GM10266 (cell line): ENCODE measurements at regions not wholly inside any gene's neighbourhood (a gene's known extent, or its start where the extent isn't known, plus 50 kb on each side); places are given as distances from the start of the nearest gene placed in this dataset.

ENCODE experiments used
- DNase-seq: peaks from one replicate; pipeline ENCODE4 v3.0.0; 2012; ENCODE audit errors: extremely low spot score
- CTCF ChIP-seq: IDR thresholded peaks from 2 replicates; pipeline ENCODE4 v1.5.1; 2012; ENCODE audit warnings: mild to moderate bottlenecking, low read depth; ENCODE audit not compliant: control insufficient read depth, insufficient read depth; ENCODE audit errors: missing control alignments

GRCh38 chr7:41633690-41634089, 69.2 kb downstream of the INHBA start:
- DNase-seq = no peak
- TF ChIP-seq CTCF = no peak

DNA sequence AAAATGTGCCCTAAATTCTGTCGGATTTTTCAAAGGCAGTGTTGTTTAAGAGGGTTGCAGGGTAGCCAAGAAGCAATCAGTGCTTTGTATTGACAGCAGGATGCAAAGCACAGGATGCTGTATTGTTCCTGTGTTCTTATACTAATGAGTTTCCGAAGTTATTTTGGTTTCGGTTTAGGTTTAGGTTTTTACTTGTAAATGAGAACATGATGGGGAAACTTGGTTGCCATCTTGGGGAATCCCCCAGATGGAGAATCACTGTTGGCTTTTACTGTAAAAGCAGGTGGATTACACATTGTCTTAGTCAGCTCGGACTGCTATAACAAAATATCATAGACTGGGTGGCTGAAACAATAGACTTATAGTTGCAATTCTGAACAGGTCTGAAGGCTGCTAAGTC, 72.1 kb downstream of the INHBA start:
- no peak for TF ChIP-seq CTCF
- DNase-seq = no peak

GRCh38 chr7:41629711-41630111, 73.2 kb downstream of the INHBA start:
- no peak for TF ChIP-seq CTCF
- DNase-seq = no peak

GRCh38 chr7:41628901-41629300, 74.0 kb downstream of the INHBA start:
- no peak for TF ChIP-seq CTCF
- DNase-seq = no peak

- no peak for TF ChIP-seq CTCF
- no peak for DNase-seq
Measured at GRCh38 chr7:41627645-41628298, 75.1 kb downstream of the INHBA start.

DNA sequence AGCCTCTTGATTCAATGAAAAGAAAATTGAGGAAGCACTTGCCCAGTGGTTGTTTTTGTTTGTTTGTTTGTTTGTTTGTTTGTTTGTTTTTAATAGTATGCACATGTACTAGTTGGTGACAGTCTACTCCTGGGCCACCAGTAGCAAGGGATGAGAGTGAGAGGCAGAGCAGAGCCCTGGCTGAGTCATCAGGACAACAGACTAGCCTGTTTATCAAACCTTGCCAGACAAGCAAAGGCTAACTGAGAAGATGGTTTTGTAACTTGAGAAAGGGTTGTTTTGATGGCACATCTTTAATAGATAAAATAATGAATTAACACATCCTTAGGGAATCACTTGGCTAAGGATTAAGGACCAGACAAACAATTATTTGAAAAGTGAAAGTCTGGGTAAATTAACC, 78.1 kb downstream of the INHBA start:
- TF ChIP-seq CTCF = no peak
- DNase-seq = no peak

GRCh38 chr7:41621953-41622831, 80.7 kb downstream of the INHBA start:
- no peak for TF ChIP-seq CTCF
- DNase-seq = no peak
